HK-2 (cell line): ENCODE measurements at regions not wholly inside any gene's neighbourhood (a gene's known extent, or its start where the extent isn't known, plus 50 kb on each side); places are given as distances from the start of the nearest gene placed in this dataset.
"Not testable (repeated sequence)": the region's sequence is repeated elsewhere in the genome, so short reads cannot be mapped to it uniquely, and the experiment has no call there.

Source experiments
- DNase-seq: peaks from one replicate; pipeline ENCODE4 v3.0.0-alpha.2; 2018; ENCODE audit not compliant: unreplicated experiment

- DNase-seq, result no peak
These were observed 330.1 kb upstream of the PRICKLE1 start for GRCh38 chr12:42919691-42920090.

- no peak for DNase-seq
These were observed 328.9 kb upstream of the PRICKLE1 start for GRCh38 chr12:42918443-42918842.

GRCh38 chr12:42916143-42916542 is 326.6 kb upstream of the PRICKLE1 start:
- no peak for DNase-seq

- no peak for DNase-seq
These were observed 325.9 kb upstream of the PRICKLE1 start for GRCh38 chr12:42915426-42915825.

GRCh38 chr12:42912367-42912766 is 322.8 kb upstream of the PRICKLE1 start:
- DNase-seq, result no peak

- no peak for DNase-seq
These were observed 321.1 kb upstream of the PRICKLE1 start for GRCh38 chr12:42910656-42911055.

GRCh38 chr12:42908712-42909111 is 319.2 kb upstream of the PRICKLE1 start:
- no peak for DNase-seq

GRCh38 chr12:42906801-42907200 is 317.3 kb upstream of the PRICKLE1 start:
- DNase-seq, result not testable (repeated sequence)

- no peak for DNase-seq
These were observed 315.8 kb upstream of the PRICKLE1 start for GRCh38 chr12:42905419-42905705.

- DNase-seq, result no peak
These were observed 315.3 kb upstream of the PRICKLE1 start for GRCh38 chr12:42904683-42905418.

GRCh38 chr12:42903736-42904135 is 314.2 kb upstream of the PRICKLE1 start:
- DNase-seq, result no peak

- no peak for DNase-seq
These were observed 312.5 kb upstream of the PRICKLE1 start for GRCh38 chr12:42902001-42902400.

GRCh38 chr12:42893803-42894202 is 304.3 kb upstream of the PRICKLE1 start:
- DNase-seq, result no peak

- no peak for DNase-seq
These were observed 303.4 kb upstream of the PRICKLE1 start for GRCh38 chr12:42892702-42893551.

GRCh38 chr12:42887657-42888056 is 298.1 kb upstream of the PRICKLE1 start:
- DNase-seq, result no peak

- no peak for DNase-seq
These were observed 296.6 kb upstream of the PRICKLE1 start for GRCh38 chr12:42886160-42886559.

GRCh38 chr12:42885677-42886076 is 296.1 kb upstream of the PRICKLE1 start:
- DNase-seq, result no peak

- DNase-seq, result peak; percentile 40
These were observed 294.6 kb upstream of the PRICKLE1 start for GRCh38 chr12:42884116-42884515.

GRCh38 chr12:42873401-42873800 is 283.9 kb upstream of the PRICKLE1 start:
- no peak for DNase-seq

GRCh38 chr12:42871816-42872215 is 282.3 kb upstream of the PRICKLE1 start:
- no peak for DNase-seq

- no peak for DNase-seq
These were observed 278.7 kb upstream of the PRICKLE1 start for GRCh38 chr12:42868291-42868690.

GRCh38 chr12:42865282-42865681 is 275.7 kb upstream of the PRICKLE1 start:
- DNase-seq, result no peak

- no peak for DNase-seq
These were observed 272.5 kb upstream of the PRICKLE1 start for GRCh38 chr12:42862055-42862454.
